Adipocyte (in vitro differentiated cells): ENCODE measurements at regions not wholly inside any gene's neighbourhood (a gene's known extent, or its start where the extent isn't known, plus 50 kb on each side); places are given as distances from the start of the nearest gene placed in this dataset.
"Not testable (repeated sequence)": the region's sequence is repeated elsewhere in the genome, so short reads cannot be mapped to it uniquely, and the experiment has no call there.

ENCODE experiments used
- DNase-seq: peaks from one replicate; pipeline ENCODE4 v3.0.0-alpha.2; 2015; ENCODE audit warnings: low read depth
- H3K27me3 ChIP-seq: replicated peaks from 2 replicates; pipeline ENCODE4 v1.7.0; 2013; ENCODE audit warnings: mild to moderate bottlenecking, low read length, moderate library complexity; ENCODE audit not compliant: control insufficient read depth, insufficient read depth
- H3K36me3 ChIP-seq: 2 replicates; pipeline ENCODE4 v1.7.0; 2013; ENCODE audit warnings: low read length, mild to moderate bottlenecking, moderate library complexity; ENCODE audit not compliant: control insufficient read depth, insufficient read depth, severe bottlenecking
- H3K4me1 ChIP-seq: 2 replicates; pipeline ENCODE4 v1.7.0; 2013; ENCODE audit warnings: mild to moderate bottlenecking, low read length, moderate library complexity; ENCODE audit not compliant: control insufficient read depth, insufficient read depth
- H3K4me3 ChIP-seq: 2 replicates; pipeline ENCODE4 v1.7.0; 2013; ENCODE audit warnings: mild to moderate bottlenecking, low read length, moderate library complexity
- H3K9ac ChIP-seq: 2 replicates; pipeline ENCODE4 v1.7.0; 2013; ENCODE audit warnings: mild to moderate bottlenecking, low read length, moderate library complexity
- H3K9me3 ChIP-seq: 2 replicates; pipeline ENCODE4 v1.7.0; 2013; ENCODE audit warnings: mild to moderate bottlenecking, low read length, moderate library complexity; ENCODE audit not compliant: control insufficient read depth

- not testable (repeated sequence) for DNase-seq, H3K4me1 ChIP-seq, H3K27me3 ChIP-seq, H3K9ac ChIP-seq, H3K9me3 ChIP-seq, H3K4me3 ChIP-seq, H3K36me3 ChIP-seq
These were observed 134.5 kb downstream of the SLC39A8 start for GRCh38 chr4:102210806-102211205.

GRCh38 chr4:102204634-102205033, 140.6 kb downstream of the SLC39A8 start:
- H3K36me3 ChIP-seq, H3K9me3 ChIP-seq, H3K4me3 ChIP-seq, H3K4me1 ChIP-seq, H3K27me3 ChIP-seq, DNase-seq, H3K9ac ChIP-seq: not testable (repeated sequence)

GRCh38 chr4:102196221-102196620, 149.1 kb downstream of the SLC39A8 start:
- Histone ChIP-seq H3K9ac (no peak overlapping the region), H3K4me1 (peaks cover 4% of the 10 kb centered on the region), H3K36me3 (no peaks in the 10 kb centered on the region), H3K9me3 (no peaks in the 10 kb centered on the region), H3K27me3 (no peaks in the 10 kb centered on the region), H3K4me3 (no peak overlapping the region)
- peak; percentile 23 for DNase-seq

- no peaks in the 10 kb centered on the region for H3K27me3 ChIP-seq
- H3K9me3 ChIP-seq, result no peaks in the 10 kb centered on the region
- H3K4me3 ChIP-seq, result no peak overlapping the region
- no peak overlapping the region for H3K9ac ChIP-seq
- no peak for DNase-seq
- H3K4me1 ChIP-seq, result peaks cover 4% of the 10 kb centered on the region
- no peaks in the 10 kb centered on the region for H3K36me3 ChIP-seq
These were observed 152.1 kb downstream of the SLC39A8 start for GRCh38 chr4:102193145-102193544.

GRCh38 chr4:102180046-102180445, 165.2 kb downstream of the SLC39A8 start:
- H3K4me1 ChIP-seq, result peaks cover 8% of the 10 kb centered on the region
- DNase-seq, result no peak

GRCh38 chr4:102174719-102175189, 170.5 kb downstream of the SLC39A8 start:
- Histone ChIP-seq H3K9me3 (no peaks in the 10 kb centered on the region), H3K4me1 (peaks cover 12% of the 10 kb centered on the region), H3K36me3 (no peaks in the 10 kb centered on the region), H3K27me3 (no peaks in the 10 kb centered on the region), H3K9ac (no peak overlapping the region), H3K4me3 (peak overlapping the region; percentile 13)
- DNase-seq, result peak; percentile 73

More at GRCh38 chr4:102180046-102180445, 165.2 kb downstream of the SLC39A8 start:
- Histone ChIP-seq H3K9ac (no peak overlapping the region), H3K27me3 (no peaks in the 10 kb centered on the region), H3K4me3 (no peak overlapping the region), H3K36me3 (no peaks in the 10 kb centered on the region), H3K9me3 (no peaks in the 10 kb centered on the region)

- Histone ChIP-seq H3K4me1 (peaks cover 18% of the 10 kb centered on the region), H3K27me3 (no peaks in the 10 kb centered on the region), H3K9ac (no peak overlapping the region), H3K4me3 (no peak overlapping the region), H3K36me3 (no peaks in the 10 kb centered on the region), H3K9me3 (no peaks in the 10 kb centered on the region)
- no peak for DNase-seq
These were observed 172.9 kb downstream of the SLC39A8 start for GRCh38 chr4:102172341-102172740.

GRCh38 chr4:102170910-102171309, 174.4 kb downstream of the SLC39A8 start:
- Histone ChIP-seq H3K27me3 (no peaks in the 10 kb centered on the region), H3K9me3 (no peaks in the 10 kb centered on the region), H3K4me3 (no peak overlapping the region), H3K9ac (no peak overlapping the region), H3K36me3 (no peaks in the 10 kb centered on the region), H3K4me1 (peaks cover 18% of the 10 kb centered on the region)
- DNase-seq, result no peak

- H3K9me3 ChIP-seq, result no peaks in the 10 kb centered on the region
These were observed 175.9 kb downstream of the SLC39A8 start for GRCh38 chr4:102169345-102169744.

GRCh38 chr4:102168580-102168979, 176.7 kb downstream of the SLC39A8 start:
- no peaks in the 10 kb centered on the region for H3K9me3 ChIP-seq
- peaks cover 5% of the 10 kb centered on the region for H3K4me1 ChIP-seq
- no peaks in the 10 kb centered on the region for H3K27me3 ChIP-seq
- no peaks in the 10 kb centered on the region for H3K36me3 ChIP-seq
- no peak for DNase-seq
- no peak overlapping the region for H3K9ac ChIP-seq
- H3K4me3 ChIP-seq, result no peak overlapping the region

More at GRCh38 chr4:102169345-102169744, 175.9 kb downstream of the SLC39A8 start:
- H3K4me1 ChIP-seq, result peaks cover 7% of the 10 kb centered on the region
- no peak for DNase-seq
- H3K36me3 ChIP-seq, result no peaks in the 10 kb centered on the region
- H3K9ac ChIP-seq, result no peak overlapping the region
- H3K27me3 ChIP-seq, result no peaks in the 10 kb centered on the region
- H3K4me3 ChIP-seq, result no peak overlapping the region

GRCh38 chr4:102165584-102165983, 179.7 kb downstream of the SLC39A8 start:
- peaks cover 5% of the 10 kb centered on the region for H3K4me1 ChIP-seq
- H3K27me3 ChIP-seq, result no peaks in the 10 kb centered on the region
- H3K4me3 ChIP-seq, result no peak overlapping the region
- DNase-seq, result no peak
- no peak overlapping the region for H3K9ac ChIP-seq
- H3K9me3 ChIP-seq, result peaks cover 12% of the 10 kb centered on the region
- no peaks in the 10 kb centered on the region for H3K36me3 ChIP-seq

- H3K36me3 ChIP-seq, result no peaks in the 10 kb centered on the region
- no peak overlapping the region for H3K9ac ChIP-seq
- no peak overlapping the region for H3K4me3 ChIP-seq
- no peaks in the 10 kb centered on the region for H3K4me1 ChIP-seq
- H3K9me3 ChIP-seq, result peaks cover 15% of the 10 kb centered on the region
- DNase-seq, result no peak
- no peaks in the 10 kb centered on the region for H3K27me3 ChIP-seq
These were observed 181.7 kb downstream of the SLC39A8 start for GRCh38 chr4:102163404-102164140.
